ENCODE measurements at regions not wholly inside any gene's neighbourhood (a gene's known extent, or its start where the extent isn't known, plus 50 kb on each side); places are given as distances from the start of the nearest gene placed in this dataset.

GRCh38 chr6:159470397-159470796 is 222.6 kb downstream of the SOD2 start:
- ATAC-seq: no peak

DNA sequence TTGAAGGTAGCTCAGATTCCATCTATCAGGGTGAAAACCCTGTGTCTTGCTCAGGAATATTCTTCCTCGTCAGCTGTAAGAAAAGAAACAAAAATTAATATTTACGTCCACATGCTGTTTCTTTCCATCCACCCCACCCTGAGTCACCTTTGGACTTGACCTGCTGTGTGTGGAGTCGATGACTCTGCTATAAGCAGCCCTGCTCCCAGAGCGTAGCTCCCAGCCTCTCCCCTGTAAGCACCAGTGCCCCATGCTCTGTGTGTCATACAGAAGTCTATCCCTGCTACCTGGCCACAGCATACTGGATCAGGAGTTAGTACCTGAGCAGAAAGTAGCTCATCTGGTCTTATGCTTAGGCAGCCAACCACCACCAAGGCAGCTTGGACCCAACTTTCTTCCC is 223.6 kb downstream of the SOD2 start:
- no peak for DNase-seq
- H3K27ac Mint-ChIP-seq: no peak overlapping the region
- H3K4me1 Mint-ChIP-seq: no peaks in the 10 kb centered on the region
- ATAC-seq: no peak
- no peaks in the 10 kb centered on the region for H3K9me3 Mint-ChIP-seq (ENCODE audit: low read depth)
- peaks cover 17% of the 10 kb centered on the region for H3K27me3 Mint-ChIP-seq
- CTCF ChIA-PET: no interaction called here
- H3K4me3 Mint-ChIP-seq: no peak overlapping the region
- no peaks in the 10 kb centered on the region for H3K36me3 Mint-ChIP-seq

More at GRCh38 chr6:159470397-159470796, 222.6 kb downstream of the SOD2 start:
- DNase-seq: no peak
- no peaks in the 10 kb centered on the region for H3K36me3 Mint-ChIP-seq
- CTCF ChIA-PET: no interaction called here
- no peaks in the 10 kb centered on the region for H3K4me1 Mint-ChIP-seq
- no peak overlapping the region for H3K4me3 Mint-ChIP-seq
- peaks cover 17% of the 10 kb centered on the region for H3K27me3 Mint-ChIP-seq
- H3K27ac Mint-ChIP-seq: no peak overlapping the region
- no peaks in the 10 kb centered on the region for H3K9me3 Mint-ChIP-seq (ENCODE audit: low read depth)

DNA sequence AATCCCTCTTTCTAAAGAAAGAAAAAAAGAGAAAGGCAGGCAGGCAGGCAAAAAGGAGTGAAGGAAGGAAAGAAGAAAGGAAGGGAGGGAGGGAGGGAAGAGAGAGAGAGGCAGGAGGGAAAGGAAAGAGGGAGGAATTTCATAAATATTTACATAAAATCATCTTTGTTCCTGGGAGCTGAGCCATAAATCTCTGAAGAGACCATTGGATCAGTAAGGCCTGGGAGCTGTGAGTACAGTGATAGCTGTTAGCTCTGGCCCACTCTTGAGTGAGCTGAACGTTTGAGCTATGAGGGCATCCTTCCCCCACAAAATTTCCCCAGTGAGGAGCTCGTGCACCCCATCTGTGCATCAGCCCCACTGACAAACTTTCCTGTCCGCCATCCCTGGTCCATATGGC is 224.0 kb downstream of the SOD2 start:
- Mint-ChIP-seq H3K4me1 (no peaks in the 10 kb centered on the region), H3K36me3 (no peaks in the 10 kb centered on the region), H3K4me3 (no peak overlapping the region), H3K27ac (no peak overlapping the region), H3K27me3 (peaks cover 17% of the 10 kb centered on the region), H3K9me3 (ENCODE audit: low read depth) (no peaks in the 10 kb centered on the region)
- DNase-seq: no peak
- CTCF ChIA-PET: no interaction called here
- no peak for ATAC-seq

DNA sequence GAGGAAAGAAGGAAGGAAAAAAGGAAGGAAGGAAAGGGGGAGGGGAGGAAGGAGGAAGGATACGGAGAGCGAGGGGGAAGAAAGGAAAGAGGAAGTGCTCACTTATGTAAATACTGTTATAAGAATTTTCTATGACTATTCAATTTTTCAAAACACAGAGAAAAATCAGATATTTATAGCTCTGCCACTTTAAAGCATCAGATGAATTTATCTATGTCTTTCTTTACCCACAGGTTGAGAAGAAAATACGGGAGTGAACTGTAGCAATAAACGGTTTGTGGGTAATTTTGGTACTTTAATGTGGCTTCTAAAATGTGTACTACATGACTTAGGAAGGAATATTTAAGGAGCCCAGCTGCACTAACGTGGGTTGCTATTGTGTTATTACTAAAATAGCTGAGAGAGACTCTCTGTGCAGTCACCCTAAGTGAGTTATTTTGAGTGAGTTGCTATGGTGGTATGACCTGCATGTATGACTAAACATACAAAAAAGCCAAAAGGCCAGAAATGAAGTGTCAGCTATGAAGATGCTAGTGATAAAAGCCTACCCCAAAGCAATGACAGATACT is 225.5 kb downstream of the SOD2 start:
- DNase-seq: no peak
- CTCF ChIA-PET: no interaction called here
- Mint-ChIP-seq H3K4me3 (no peak overlapping the region), H3K36me3 (no peaks in the 10 kb centered on the region), H3K9me3 (ENCODE audit: low read depth) (no peaks in the 10 kb centered on the region), H3K27ac (no peak overlapping the region), H3K27me3 (peaks cover 17% of the 10 kb centered on the region), H3K4me1 (no peaks in the 10 kb centered on the region)
- no peak for ATAC-seq

- ATAC-seq: no peak
- no peak overlapping the region for H3K4me3 Mint-ChIP-seq
- H3K27me3 Mint-ChIP-seq: peaks cover 17% of the 10 kb centered on the region
- H3K9me3 Mint-ChIP-seq (ENCODE audit: low read depth): no peaks in the 10 kb centered on the region
- no peaks in the 10 kb centered on the region for H3K4me1 Mint-ChIP-seq
- H3K27ac Mint-ChIP-seq: no peak overlapping the region
- no peak for DNase-seq
- no peaks in the 10 kb centered on the region for H3K36me3 Mint-ChIP-seq
- CTCF ChIA-PET: no interaction called here
Measured at GRCh38 chr6:159466926-159467325, 226.1 kb downstream of the SOD2 start.

DNA sequence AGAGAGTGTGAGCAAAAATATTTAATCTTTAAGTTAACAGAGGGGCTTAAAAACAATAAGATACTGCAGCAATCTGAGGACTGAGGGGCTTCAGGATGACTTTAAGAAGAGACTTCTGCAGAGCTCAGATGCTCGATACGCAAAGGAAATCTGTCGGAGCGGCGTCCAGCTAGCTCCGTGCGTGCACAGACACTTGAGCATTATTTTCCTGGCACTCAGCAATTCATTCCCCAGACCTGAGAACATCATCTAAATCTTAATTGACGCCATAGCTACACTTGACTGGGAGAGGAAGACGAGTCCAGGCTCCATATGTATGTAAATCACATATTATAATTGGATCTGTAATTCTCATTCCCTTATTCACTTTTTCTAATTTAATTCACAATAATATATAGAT is 228.2 kb downstream of the SOD2 start:
- peaks cover 17% of the 10 kb centered on the region for H3K27me3 Mint-ChIP-seq
- DNase-seq (no peak), ATAC-seq (no peak)
- H3K9me3 Mint-ChIP-seq (ENCODE audit: low read depth): no peaks in the 10 kb centered on the region
- CTCF ChIA-PET: no interaction called here
- no peaks in the 10 kb centered on the region for H3K4me1 Mint-ChIP-seq
- H3K36me3 Mint-ChIP-seq: no peaks in the 10 kb centered on the region
- H3K4me3 Mint-ChIP-seq: no peak overlapping the region
- H3K27ac Mint-ChIP-seq: no peak overlapping the region

- CTCF ChIA-PET: interaction anchor here (0.6 kb wide), 1 partner anchor 227 kb away, joined by 3 read pairs; no protein-coding TSS in a partner anchor
- no peaks in the 10 kb centered on the region for H3K4me1 Mint-ChIP-seq
- no peaks in the 10 kb centered on the region for H3K9me3 Mint-ChIP-seq (ENCODE audit: low read depth)
- no peak overlapping the region for H3K4me3 Mint-ChIP-seq
- DNase-seq (no peak), ATAC-seq (no peak)
- no peaks in the 10 kb centered on the region for H3K36me3 Mint-ChIP-seq
- H3K27ac Mint-ChIP-seq: no peak overlapping the region
- peaks cover 16% of the 10 kb centered on the region for H3K27me3 Mint-ChIP-seq
Measured at GRCh38 chr6:159463119-159463829, 229.8 kb downstream of the SOD2 start.

GRCh38 chr6:159462431-159462830 is 230.6 kb downstream of the SOD2 start:
- peaks cover 9% of the 10 kb centered on the region for H3K27me3 Mint-ChIP-seq
- no peak for ATAC-seq
- no peaks in the 10 kb centered on the region for H3K4me1 Mint-ChIP-seq
- DNase-seq: no peak
- no peak overlapping the region for H3K27ac Mint-ChIP-seq
- H3K4me3 Mint-ChIP-seq: no peak overlapping the region
- no peaks in the 10 kb centered on the region for H3K9me3 Mint-ChIP-seq (ENCODE audit: low read depth)
- H3K36me3 Mint-ChIP-seq: no peaks in the 10 kb centered on the region
- CTCF ChIA-PET: no interaction called here

GRCh38 chr6:159461998-159462397 is 231.0 kb downstream of the SOD2 start:
- no peak overlapping the region for H3K27ac Mint-ChIP-seq
- CTCF ChIA-PET: no interaction called here
- DNase-seq (no peak), ATAC-seq (no peak)
- H3K4me3 Mint-ChIP-seq: no peak overlapping the region
- H3K36me3 Mint-ChIP-seq: no peaks in the 10 kb centered on the region
- H3K27me3 Mint-ChIP-seq: peaks cover 5% of the 10 kb centered on the region
- H3K9me3 Mint-ChIP-seq (ENCODE audit: low read depth): no peaks in the 10 kb centered on the region
- H3K4me1 Mint-ChIP-seq: no peaks in the 10 kb centered on the region

GRCh38 chr6:159461266-159461665 is 231.8 kb downstream of the SOD2 start:
- CTCF ChIA-PET: no interaction called here
- Mint-ChIP-seq H3K27me3 (peaks cover 3% of the 10 kb centered on the region), H3K36me3 (no peaks in the 10 kb centered on the region), H3K27ac (no peak overlapping the region), H3K4me1 (no peaks in the 10 kb centered on the region), H3K4me3 (no peak overlapping the region), H3K9me3 (ENCODE audit: low read depth) (no peaks in the 10 kb centered on the region)
- ATAC-seq (no peak), DNase-seq (no peak)

- ATAC-seq (no peak), DNase-seq (no peak)
- Mint-ChIP-seq H3K27ac (no peak overlapping the region), H3K4me3 (no peak overlapping the region), H3K9me3 (ENCODE audit: low read depth) (peaks cover 1% of the 10 kb centered on the region), H3K4me1 (no peaks in the 10 kb centered on the region), H3K36me3 (no peaks in the 10 kb centered on the region), H3K27me3 (no peaks in the 10 kb centered on the region)
- CTCF ChIA-PET: no interaction called here
Measured at GRCh38 chr6:159460476-159460875, 232.6 kb downstream of the SOD2 start.

- no peaks in the 10 kb centered on the region for H3K36me3 Mint-ChIP-seq
- peaks cover 3% of the 10 kb centered on the region for H3K27me3 Mint-ChIP-seq
- no peak for ATAC-seq
- DNase-seq: no peak
- no peak overlapping the region for H3K4me3 Mint-ChIP-seq
- no peaks in the 10 kb centered on the region for H3K4me1 Mint-ChIP-seq
- CTCF ChIA-PET: no interaction called here
- no peak overlapping the region for H3K27ac Mint-ChIP-seq
- peaks cover 3% of the 10 kb centered on the region for H3K9me3 Mint-ChIP-seq (ENCODE audit: low read depth)
Measured at GRCh38 chr6:159456349-159456748, 236.7 kb downstream of the SOD2 start.

DNA sequence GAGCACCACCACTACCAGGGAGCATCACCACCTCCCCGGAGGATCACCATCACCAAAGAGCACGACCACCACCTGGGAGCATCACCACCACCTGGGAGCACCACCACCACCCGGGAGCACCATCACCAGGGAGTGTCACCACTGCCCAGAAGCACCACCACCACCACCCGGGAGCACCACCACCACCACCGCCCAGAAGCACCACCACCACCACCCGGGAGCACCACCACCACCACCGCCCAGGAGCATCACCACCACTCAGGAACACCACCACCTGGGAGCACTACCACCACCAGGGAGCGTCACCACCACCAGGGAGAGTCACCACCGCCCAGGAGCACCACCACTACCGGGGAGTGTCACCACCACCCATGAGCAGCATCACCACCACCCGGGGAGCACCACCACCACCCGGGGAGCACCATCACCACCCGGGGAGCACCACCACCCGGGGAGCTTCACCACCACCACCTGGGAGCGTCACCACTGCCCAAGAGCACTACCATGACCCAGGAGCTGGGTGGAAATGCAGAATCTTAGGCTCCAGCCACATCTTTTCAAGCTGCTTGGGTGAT is 237.3 kb downstream of the SOD2 start:
- H3K4me1 Mint-ChIP-seq: no peaks in the 10 kb centered on the region
- ATAC-seq: no peak
- H3K9me3 Mint-ChIP-seq (ENCODE audit: low read depth): peaks cover 3% of the 10 kb centered on the region
- no peaks in the 10 kb centered on the region for H3K36me3 Mint-ChIP-seq
- CTCF ChIA-PET: no interaction called here
- no peak overlapping the region for H3K27ac Mint-ChIP-seq
- no peak overlapping the region for H3K4me3 Mint-ChIP-seq
- H3K27me3 Mint-ChIP-seq: peaks cover 3% of the 10 kb centered on the region
- DNase-seq: no peak

- no peak for DNase-seq
- no peaks in the 10 kb centered on the region for H3K4me1 Mint-ChIP-seq
- peaks cover 6% of the 10 kb centered on the region for H3K27me3 Mint-ChIP-seq
- no peak for ATAC-seq
- CTCF ChIA-PET: no interaction called here
- no peak overlapping the region for H3K27ac Mint-ChIP-seq
- H3K9me3 Mint-ChIP-seq (ENCODE audit: low read depth): peaks cover 3% of the 10 kb centered on the region
- no peak overlapping the region for H3K4me3 Mint-ChIP-seq
- no peaks in the 10 kb centered on the region for H3K36me3 Mint-ChIP-seq
Measured at GRCh38 chr6:159450815-159451465, 242.1 kb downstream of the SOD2 start.
